Neuronal stem cell (in vitro differentiated cells): ENCODE measurements at regions not wholly inside any gene's neighbourhood (a gene's known extent, or its start where the extent isn't known, plus 50 kb on each side); places are given as distances from the start of the nearest gene placed in this dataset.
"Not testable (repeated sequence)": the region's sequence is repeated elsewhere in the genome, so short reads cannot be mapped to it uniquely, and the experiment has no call there.

Experiments used
- DNase-seq: peaks from one replicate; pipeline ENCODE4 v3.0.0-alpha.2; 2013; ENCODE audit warnings: low spot score
- H2AFZ ChIP-seq: one replicate; pipeline ENCODE4 v1.6.1; 2013; ENCODE audit warnings: mild to moderate bottlenecking, low read length, inconsistent platforms
- H2AK5ac ChIP-seq: 2 replicates; pipeline ENCODE4 v1.6.1; 2013; ENCODE audit warnings: low read depth, mild to moderate bottlenecking, inconsistent platforms, low read length, moderate library complexity, mixed read lengths
- H2BK120ac ChIP-seq: 2 replicates; pipeline ENCODE4 v1.6.1; 2013; ENCODE audit warnings: low read depth, mild to moderate bottlenecking, inconsistent platforms, low read length, moderate library complexity, mixed read lengths
- H2BK12ac ChIP-seq: one replicate; pipeline ENCODE4 v1.6.1; 2013; ENCODE audit warnings: low read length, inconsistent platforms
- H2BK15ac ChIP-seq: 2 replicates; pipeline ENCODE4 v1.6.1; 2013; ENCODE audit warnings: mild to moderate bottlenecking, low read length, inconsistent platforms, mixed read lengths
- H2BK5ac ChIP-seq: one replicate; pipeline ENCODE4 v1.6.1; 2013; ENCODE audit warnings: inconsistent platforms, mild to moderate bottlenecking, low read length, moderate library complexity
- H3K14ac ChIP-seq: one replicate; pipeline ENCODE4 v1.6.1; 2013; ENCODE audit warnings: low read length, inconsistent platforms
- H3K18ac ChIP-seq: 2 replicates; pipeline ENCODE4 v1.6.1; 2013; ENCODE audit warnings: low read length, inconsistent platforms
- H3K23ac ChIP-seq: 2 replicates; pipeline ENCODE4 v1.6.1; 2013; ENCODE audit warnings: low read depth, mild to moderate bottlenecking, mixed read lengths, low read length, inconsistent platforms; ENCODE audit not compliant: poor library complexity
- H3K27ac ChIP-seq: replicated peaks from 3 replicates; pipeline ENCODE4 v1.5.1; 2013; ENCODE audit warnings: low read length, inconsistent platforms
- H3K27me3 ChIP-seq, 3 experiments: 2 replicates each; pipeline ENCODE4 v1.6.1; 2013; ENCODE audit warnings: low read length in 3 of 3, mild to moderate bottlenecking in 2 of 3, inconsistent platforms in 1 of 3, low read depth in 1 of 3, mixed read lengths in 1 of 3, moderate library complexity in 1 of 3; ENCODE audit not compliant: control insufficient read depth in 3 of 3, insufficient read depth in 3 of 3
- H3K36me3 ChIP-seq, 2 donors: replicated peaks in 1 of 2; 2 replicates each; pipeline ENCODE4 v1.6.1; 2013; ENCODE audit warnings: low read length in 2 of 2; ENCODE audit not compliant: control insufficient read depth in 2 of 2, insufficient read depth in 2 of 2
- H3K4ac ChIP-seq: 2 replicates; pipeline ENCODE4 v1.6.1; 2013; ENCODE audit warnings: inconsistent platforms, mild to moderate bottlenecking, low read length, moderate library complexity
- H3K4me1 ChIP-seq, 2 donors: 1 replicate in 1 of 2; 2 replicates in 1 of 2; pipeline ENCODE4 v1.6.1; 2013; ENCODE audit warnings: low read length in 2 of 2, low read depth in 1 of 2; ENCODE audit not compliant: control insufficient read depth in 2 of 2, insufficient read depth in 1 of 2
- H3K4me2 ChIP-seq: one replicate; pipeline ENCODE4 v1.6.1; 2013; ENCODE audit warnings: mild to moderate bottlenecking, low read length, inconsistent platforms; ENCODE audit not compliant: insufficient read depth, poor library complexity, severe bottlenecking
- H3K4me3 ChIP-seq, 2 donors: 2 replicates each; pipeline ENCODE4 v1.5.1; 2013; ENCODE audit warnings: low read length in 2 of 2, mild to moderate bottlenecking in 2 of 2, inconsistent platforms in 1 of 2, moderate library complexity in 1 of 2
- H3K79me1 ChIP-seq: one replicate; pipeline ENCODE4 v1.6.1; 2013; ENCODE audit warnings: low read depth, mild to moderate bottlenecking, inconsistent platforms, low read length, moderate library complexity
- H3K9ac ChIP-seq: one replicate; pipeline ENCODE4 v1.6.1; 2013; ENCODE audit warnings: mild to moderate bottlenecking, low read depth, low read length, inconsistent platforms; ENCODE audit not compliant: poor library complexity
- H3K9me3 ChIP-seq, 2 donors: replicated peaks in 1 of 2; 2 replicates each; pipeline versions ENCODE3 to v1.6.1; 2013; ENCODE audit warnings: low read length in 2 of 2, mild to moderate bottlenecking in 2 of 2, inconsistent platforms in 1 of 2, low read depth in 1 of 2, mixed read lengths in 1 of 2, moderate library complexity in 1 of 2; ENCODE audit not compliant: control insufficient read depth in 2 of 2, insufficient read depth in 1 of 2
- H4K8ac ChIP-seq: one replicate; pipeline ENCODE4 v1.6.1; 2013; ENCODE audit warnings: low read depth, mild to moderate bottlenecking, inconsistent platforms, low read length, moderate library complexity
- H4K91ac ChIP-seq: one replicate; pipeline ENCODE4 v1.6.1; 2013; ENCODE audit warnings: low read length, low read depth, mild to moderate bottlenecking, inconsistent platforms; ENCODE audit not compliant: poor library complexity
- WGBS, 2 donors: extraction: QIAGEN DNeasy Blood & Tissue Kit; methylation state at CpG; one replicate each; pipeline ENCODE4 v1.1.7; 2013; ENCODE audit warnings: missing lambda C conversion rate in 2 of 2, mixed read lengths in 1 of 2; ENCODE audit not compliant: insufficient read length in 2 of 2, insufficient replicate concordance in 1 of 2; ENCODE audit errors: extremely low coverage in 2 of 2; 5-methylcytosine and 5-hydroxymethylcytosine counted together

DNA sequence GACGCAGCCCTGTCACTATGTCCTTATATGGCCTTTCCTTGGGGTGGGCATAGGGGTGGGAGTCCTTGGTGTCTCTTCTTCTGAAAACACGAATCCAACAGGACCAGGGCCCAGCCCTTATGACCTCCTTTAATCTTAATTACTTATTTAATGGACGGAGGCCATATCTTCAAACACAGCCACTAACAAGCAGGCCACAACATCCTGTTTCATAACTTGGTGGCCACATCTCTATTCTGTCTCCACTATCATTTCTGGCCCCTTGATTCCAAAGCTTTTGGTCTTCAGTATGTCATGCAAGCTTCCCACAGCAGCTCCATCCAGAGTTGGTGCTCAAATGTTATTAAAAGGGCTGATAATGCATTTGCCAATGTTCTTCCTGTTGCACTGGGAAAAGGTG is 287.3 kb upstream of the SMIM21 start:
- H2AFZ ChIP-seq, result no peak overlapping the region
- DNase-seq, result no peak

DNA sequence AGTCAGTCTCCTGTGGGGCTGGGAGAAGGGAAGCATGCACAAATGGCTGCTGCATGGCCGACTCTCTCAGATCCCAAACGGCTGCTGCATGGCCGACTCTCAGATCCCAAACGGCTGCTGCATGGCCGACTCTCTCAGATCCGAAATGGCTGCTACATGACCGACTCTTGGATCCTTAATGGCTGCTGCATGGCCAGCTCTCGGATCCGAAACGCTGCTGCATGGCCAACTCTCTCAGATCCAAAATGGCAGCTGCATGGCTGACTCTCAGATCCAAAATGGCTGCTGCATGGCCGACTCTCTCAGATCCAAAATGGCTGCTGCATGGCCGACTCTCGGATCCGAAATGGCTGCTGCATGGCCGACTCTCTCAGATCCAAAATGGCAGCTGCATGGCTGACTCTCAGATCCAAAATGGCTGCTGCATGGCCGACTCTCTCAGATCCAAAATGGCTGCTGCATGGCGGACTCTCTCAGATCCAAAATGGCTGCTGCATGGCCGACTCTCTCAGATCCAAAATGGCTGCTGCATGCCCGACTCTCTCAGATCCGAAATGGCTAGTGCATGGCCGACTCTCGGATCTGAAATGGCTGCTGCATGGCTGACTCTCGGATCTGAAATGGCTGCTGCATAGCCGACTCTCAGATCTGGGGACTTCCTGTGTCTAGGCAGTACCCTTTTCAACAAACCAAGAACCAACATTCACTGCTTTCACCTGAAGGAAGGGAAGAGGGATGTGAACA is 284.8 kb upstream of the SMIM21 start:
- not testable (repeated sequence) for H3K36me3 ChIP-seq, H3K18ac ChIP-seq, H4K91ac ChIP-seq, H3K79me1 ChIP-seq, H2BK15ac ChIP-seq, H3K14ac ChIP-seq, DNase-seq, H3K4me1 ChIP-seq, H3K4me3 ChIP-seq, H2BK12ac ChIP-seq, H2BK5ac ChIP-seq, H3K27ac ChIP-seq, H2BK120ac ChIP-seq, H3K23ac ChIP-seq, H4K8ac ChIP-seq, H3K9me3 ChIP-seq, H3K4me2 ChIP-seq, H3K27me3 ChIP-seq, H3K4ac ChIP-seq, H3K9ac ChIP-seq, H2AK5ac ChIP-seq
- H2AFZ ChIP-seq, result peak overlapping the region; percentile 71
- WGBS, 2 donors, result no CpG with 5 or more reads among the region's 24 CpGs

More for the DNA sequence above, 287.3 kb upstream of the SMIM21 start:
- Histone ChIP-seq H4K91ac (no peak overlapping the region), H3K4me3 (no peak overlapping the region), H2BK5ac (no peak overlapping the region), H3K79me1 (no peaks in the 10 kb centered on the region), H2AK5ac (no peak overlapping the region), H3K4me1 (no peaks in the 10 kb centered on the region), H2BK15ac (no peak overlapping the region), H3K23ac (no peak overlapping the region), H3K27ac (no peak overlapping the region), H3K27me3 (peaks cover 0 to 4% (median 0%) of the 10 kb centered on the region in 3 experiments), H3K18ac (no peak overlapping the region), H3K9me3 (peaks cover 0 to 5% of the 10 kb centered on the region in 2 donors), H2BK120ac (no peak overlapping the region), H4K8ac (no peak overlapping the region), H3K36me3 (no peaks in the 10 kb centered on the region), H2BK12ac (no peak overlapping the region), H3K4me2 (no peak overlapping the region), H3K9ac (no peak overlapping the region), H3K4ac (no peak overlapping the region), H3K14ac (no peak overlapping the region)
- WGBS, 2 donors, result no CpG with 5 or more reads among the region's 3 CpGs

DNA sequence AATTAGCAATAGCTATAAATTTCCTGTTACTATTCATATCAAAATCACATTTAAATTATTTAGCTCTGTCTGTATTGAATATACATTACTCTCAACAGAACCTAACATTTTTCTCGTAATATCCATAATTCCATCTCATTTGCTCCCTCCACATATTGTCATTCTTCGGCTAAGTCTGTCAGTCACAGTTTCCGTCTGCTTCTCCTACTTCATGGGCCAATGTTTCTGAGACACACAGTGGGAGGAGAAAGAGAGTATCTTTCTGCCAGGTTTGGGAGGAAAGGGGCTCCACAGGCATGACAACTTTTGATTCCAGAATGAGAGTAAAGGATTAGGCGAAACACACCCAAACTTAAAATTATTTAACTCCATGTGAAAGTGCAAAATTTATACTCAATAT is 273.1 kb upstream of the SMIM21 start:
- no peak overlapping the region for H4K91ac ChIP-seq
- no peak overlapping the region for H3K4ac ChIP-seq
- H3K4me1 ChIP-seq, result no peaks in the 10 kb centered on the region
- H3K27ac ChIP-seq, result no peak overlapping the region
- H2BK120ac ChIP-seq, result no peak overlapping the region
- no peak overlapping the region for H2BK15ac ChIP-seq
- H3K9me3 ChIP-seq, result peaks cover 0 to 15% of the 10 kb centered on the region in 2 donors
- no peak overlapping the region for H2AFZ ChIP-seq
- H3K27me3 ChIP-seq, result no peaks in the 10 kb centered on the region
- 100% methylated on average over 1 of the region's 4 CpGs; no CpG with 5 or more reads in 1 of the 2 donors for WGBS, 2 donors
- H3K18ac ChIP-seq, result no peak overlapping the region
- no peak for DNase-seq
- no peaks in the 10 kb centered on the region for H3K79me1 ChIP-seq
- no peak overlapping the region for H2BK5ac ChIP-seq
- no peaks in the 10 kb centered on the region for H3K36me3 ChIP-seq
- no peak overlapping the region for H3K4me2 ChIP-seq
- H2BK12ac ChIP-seq, result no peak overlapping the region
- no peak overlapping the region for H3K4me3 ChIP-seq
- no peak overlapping the region for H3K23ac ChIP-seq
- H4K8ac ChIP-seq, result no peak overlapping the region
- no peak overlapping the region for H3K14ac ChIP-seq
- no peak overlapping the region for H3K9ac ChIP-seq
- no peak overlapping the region for H2AK5ac ChIP-seq

DNA sequence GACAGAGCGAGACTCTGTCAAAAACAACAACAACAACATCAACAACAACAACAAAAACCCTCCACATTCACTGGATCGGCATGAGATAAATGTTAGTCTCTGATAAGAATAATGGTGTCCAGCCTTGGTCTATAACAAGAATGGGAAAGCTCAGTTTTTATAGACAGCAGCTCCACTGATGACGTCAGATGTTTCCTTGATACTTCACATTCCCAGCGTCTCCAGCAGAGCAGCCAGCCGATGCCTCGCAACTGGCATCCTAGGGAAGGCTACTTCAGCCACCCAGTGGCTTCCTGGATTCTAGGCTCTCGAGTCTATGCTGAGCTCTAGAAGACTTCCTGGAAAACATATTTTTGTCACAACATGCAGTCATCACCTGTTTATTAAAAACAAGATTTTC is 271.4 kb upstream of the SMIM21 start:
- Histone ChIP-seq H2BK120ac (no peak overlapping the region), H2BK12ac (no peak overlapping the region), H2BK15ac (no peak overlapping the region), H4K8ac (no peak overlapping the region), H3K4me2 (no peak overlapping the region), H3K4me1 (no peaks in the 10 kb centered on the region), H3K27me3 (no peaks in the 10 kb centered on the region), H3K4me3 (no peak overlapping the region), H4K91ac (no peak overlapping the region), H3K79me1 (no peaks in the 10 kb centered on the region), H3K27ac (no peak overlapping the region), H3K14ac (no peak overlapping the region), H2AFZ (no peak overlapping the region), H2BK5ac (no peak overlapping the region), H3K9ac (no peak overlapping the region), H2AK5ac (no peak overlapping the region), H3K23ac (no peak overlapping the region), H3K4ac (no peak overlapping the region), H3K18ac (no peak overlapping the region), H3K9me3 (peaks cover 0 to 15% of the 10 kb centered on the region in 2 donors), H3K36me3 (no peaks in the 10 kb centered on the region)
- no CpG with 5 or more reads among the region's 7 CpGs for WGBS, 2 donors
- no peak for DNase-seq
